HEK293 (cell line): ENCODE measurements at regions not wholly inside any gene's neighbourhood (a gene's known extent, or its start where the extent isn't known, plus 50 kb on each side); places are given as distances from the start of the nearest gene placed in this dataset.

ENCODE experiments used
- CTCF ChIA-PET: fragments of 350-600 bp; formaldehyde crosslinking; extraction: SDS; loops from one replicate; lab custom pipeline; 2021; ENCODE audit warnings: antibody characterized with exemption; lab: Yijun Ruan, JAX
- POLR2A ChIA-PET: fragments of 300-600 bp; formaldehyde crosslinking; extraction: SDS; loops from one replicate; lab custom pipeline; 2020; ENCODE audit warnings: antibody characterized with exemption, inconsistent platforms; lab: Yijun Ruan, JAX
- H3K27ac ChIP-seq: fragments of 200-500 bp; sonication (Bioruptor generic); 2 replicates; pipeline ENCODE4 v1.5.1; 2014; ENCODE audit warnings: low read depth, low read length, control low read depth, inconsistent platforms; ENCODE audit errors: extremely low read depth
- H3K36me3 ChIP-seq, 2 experiments: fragments of 200-500 bp in 1 of 2; sonication (Bioruptor generic) in 1 of 2; 1 replicate in 1 of 2; 2 replicates in 1 of 2; pipeline ENCODE4 v1.5.1; 2014 to 2017; ENCODE audit warnings: inconsistent platforms in 2 of 2, low read length in 2 of 2; ENCODE audit not compliant: control insufficient read depth in 2 of 2, insufficient read depth in 1 of 2
- H3K4me1 ChIP-seq: fragments of 200-500 bp; sonication (Bioruptor generic); 2 replicates; pipeline ENCODE4 v1.5.1; 2014; ENCODE audit warnings: mild to moderate bottlenecking, low read length, inconsistent platforms; ENCODE audit not compliant: control insufficient read depth, insufficient read depth
- H3K4me3 ChIP-seq: 2 replicates; pipeline ENCODE4 v1.5.1; 2011; ENCODE audit warnings: low read depth, mild to moderate bottlenecking, control low read depth, low read length, moderate library complexity
- H3K9me3 ChIP-seq: fragments of 200-500 bp; sonication (Bioruptor generic); 2 replicates; pipeline ENCODE4 v1.5.1; 2014; ENCODE audit warnings: low read depth, low read length, inconsistent platforms; ENCODE audit not compliant: control insufficient read depth, insufficient read depth
- GLI2 ChIP-seq: fragments of 450-650 bp; formaldehyde crosslinking; IDR thresholded peaks from 2 replicates; pipeline ENCODE4; 2017; ENCODE audit warnings: missing biosample characterization, missing genetic modification characterization, low read depth, borderline replicate concordance
- KLF7 ChIP-seq: fragments of 450-650 bp; formaldehyde crosslinking; IDR thresholded peaks from 2 replicates; pipeline ENCODE4 v1.5.1; 2016; ENCODE audit warnings: missing biosample characterization, missing genetic modification characterization, borderline replicate concordance
- MYNN ChIP-seq: fragments of 450-650 bp; formaldehyde crosslinking; IDR thresholded peaks from 2 replicates; pipeline ENCODE4 v1.5.1; 2016; ENCODE audit warnings: missing biosample characterization, missing genetic modification characterization, borderline replicate concordance
- SETDB1 ChIP-seq: IDR thresholded peaks from one replicate; pipeline ENCODE4 v1.6.1; 2017; ENCODE audit warnings: mild to moderate bottlenecking, low read length, moderate library complexity, mixed read lengths; ENCODE audit not compliant: insufficient read length
- SP3 ChIP-seq: fragments of 450-650 bp; formaldehyde crosslinking; IDR thresholded peaks from 2 replicates; pipeline ENCODE4 v1.5.1; 2016; ENCODE audit warnings: missing biosample characterization, missing genetic modification characterization
- TCF7L2 ChIP-seq: IDR thresholded peaks from 2 replicates; pipeline ENCODE4 v1.6.1; 2011; ENCODE audit warnings: low read depth, mild to moderate bottlenecking, inconsistent platforms, low read length, moderate library complexity, borderline replicate concordance
- ZBTB20 ChIP-seq: fragments of 450-650 bp; formaldehyde crosslinking; IDR thresholded peaks from 2 replicates; pipeline ENCODE4 v1.5.1; 2016; ENCODE audit warnings: missing biosample characterization, missing genetic modification characterization
- ZBTB8A ChIP-seq: fragments of 450-650 bp; formaldehyde crosslinking; IDR thresholded peaks from 2 replicates; pipeline ENCODE4 v1.5.1; 2016; ENCODE audit warnings: missing biosample characterization, missing genetic modification characterization
- ZFP37 ChIP-seq: fragments of 450-650 bp; formaldehyde crosslinking; IDR thresholded peaks from 2 replicates; pipeline ENCODE4 v1.5.1; 2016; ENCODE audit warnings: missing biosample characterization, missing genetic modification characterization
- ZNF140 ChIP-seq: fragments of 450-650 bp; formaldehyde crosslinking; IDR thresholded peaks from 2 replicates; pipeline ENCODE4 v1.5.1; 2016; ENCODE audit warnings: missing biosample characterization, missing genetic modification characterization
- ZNF157 ChIP-seq: fragments of 450-650 bp; formaldehyde crosslinking; IDR thresholded peaks from 2 replicates; pipeline ENCODE4 v1.5.1; 2016; ENCODE audit warnings: missing biosample characterization, missing genetic modification characterization
- ZNF223 ChIP-seq: fragments of 450-650 bp; formaldehyde crosslinking; IDR thresholded peaks from 2 replicates; pipeline ENCODE4 v1.5.1; 2016; ENCODE audit warnings: missing biosample characterization, missing genetic modification characterization
- ZNF366 ChIP-seq: fragments of 450-650 bp; formaldehyde crosslinking; conservative IDR thresholded peaks from 2 replicates; pipeline ENCODE4 v1.5.1; 2016; ENCODE audit warnings: missing biosample characterization, missing genetic modification characterization
- ZNF404 ChIP-seq: fragments of 450-650 bp; formaldehyde crosslinking; IDR thresholded peaks from 2 replicates; pipeline ENCODE4 v1.5.1; 2017; ENCODE audit warnings: missing biosample characterization, missing genetic modification characterization
- ZNF423 ChIP-seq: fragments of 450-650 bp; formaldehyde crosslinking; IDR thresholded peaks from 2 replicates; pipeline ENCODE4 v1.5.1; 2016; ENCODE audit warnings: missing biosample characterization, missing genetic modification characterization
- ZNF473 ChIP-seq: fragments of 450-650 bp; formaldehyde crosslinking; IDR thresholded peaks from 2 replicates; pipeline ENCODE4 v1.5.1; 2017; ENCODE audit warnings: missing biosample characterization, missing genetic modification characterization
- ZNF529 ChIP-seq: fragments of 450-650 bp; formaldehyde crosslinking; IDR thresholded peaks from 2 replicates; pipeline ENCODE4 v1.5.1; 2017; ENCODE audit warnings: missing genetic modification characterization, missing biosample characterization; ENCODE audit not compliant: insufficient replicate concordance
- ZNF544 ChIP-seq: fragments of 450-650 bp; formaldehyde crosslinking; IDR thresholded peaks from 2 replicates; pipeline ENCODE4 v1.5.0; 2017; ENCODE audit warnings: missing biosample characterization, missing genetic modification characterization
- ZNF560 ChIP-seq: fragments of 450-650 bp; formaldehyde crosslinking; IDR thresholded peaks from 2 replicates; pipeline ENCODE4 v1.5.1; 2017; ENCODE audit warnings: missing biosample characterization, missing genetic modification characterization, borderline replicate concordance
- ZNF621 ChIP-seq: fragments of 450-650 bp; formaldehyde crosslinking; IDR thresholded peaks from 2 replicates; pipeline ENCODE4 v1.5.1; 2017; ENCODE audit warnings: missing biosample characterization, missing genetic modification characterization
- ZNF670 ChIP-seq: fragments of 450-650 bp; formaldehyde crosslinking; IDR thresholded peaks from 2 replicates; pipeline ENCODE4 v1.5.1; 2016; ENCODE audit warnings: missing biosample characterization, missing genetic modification characterization, low read depth
- ZNF791 ChIP-seq: fragments of 450-650 bp; formaldehyde crosslinking; IDR thresholded peaks from 2 replicates; pipeline ENCODE4 v1.5.1; 2016; ENCODE audit warnings: missing biosample characterization, missing genetic modification characterization
- ZSCAN23 ChIP-seq: fragments of 450-650 bp; formaldehyde crosslinking; IDR thresholded peaks from 2 replicates; pipeline ENCODE4 v1.5.1; 2016; ENCODE audit warnings: missing biosample characterization, missing genetic modification characterization
- TF ChIP-seq, protein P1 (sequence below): fragments of 450-650 bp; formaldehyde crosslinking; IDR thresholded peaks from 2 replicates; pipeline ENCODE4 v1.5.1; 2016; ENCODE audit warnings: missing biosample characterization, missing genetic modification characterization
- TF ChIP-seq, protein P2 (sequence below): fragments of 450-650 bp; formaldehyde crosslinking; IDR thresholded peaks from 2 replicates; pipeline ENCODE4 v1.5.1; 2017; ENCODE audit warnings: missing biosample characterization, missing genetic modification characterization
- TF ChIP-seq, protein P3 (sequence below): fragments of 450-650 bp; formaldehyde crosslinking; IDR thresholded peaks from 2 replicates; pipeline ENCODE4 v1.5.1; 2016; ENCODE audit warnings: missing biosample characterization, missing genetic modification characterization
- TF ChIP-seq, protein P4 (sequence below): fragments of 450-650 bp; formaldehyde crosslinking; IDR thresholded peaks from 2 replicates; pipeline ENCODE4 v1.5.1; 2016; ENCODE audit warnings: missing biosample characterization, missing genetic modification characterization
- TF ChIP-seq, protein P5 (sequence below): IDR thresholded peaks from 2 replicates; pipeline ENCODE4 v1.6.1; 2011; ENCODE audit warnings: mild to moderate bottlenecking, low read depth, low read length, borderline replicate concordance

DNA sequence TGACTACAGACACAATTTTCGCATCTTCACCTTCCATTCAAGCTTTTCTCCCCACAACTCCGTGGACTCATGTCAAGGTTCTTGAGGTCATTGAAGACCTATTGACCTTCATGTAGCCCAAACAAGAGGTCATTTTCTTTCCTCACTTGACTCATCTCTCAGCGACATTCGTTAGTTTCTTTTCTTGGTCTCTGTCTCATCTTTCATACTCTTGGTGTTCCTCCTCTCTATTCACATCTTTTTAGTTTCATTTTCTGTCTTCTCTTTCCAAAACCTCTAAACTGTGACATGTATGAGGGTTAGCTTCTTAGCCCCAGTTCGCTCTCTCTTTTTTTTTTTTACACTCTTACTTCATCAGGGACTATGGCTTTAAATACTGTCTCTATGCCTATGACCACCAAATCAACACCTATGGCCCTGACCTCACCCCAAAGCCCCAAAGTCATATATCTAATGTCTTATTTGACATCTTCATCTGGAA, 128.6 kb upstream of the BACH2 start:
- Histone ChIP-seq H3K9me3 (no peaks in the 10 kb centered on the region), H3K4me3 (no peak overlapping the region), H3K36me3 (no peaks in the 10 kb centered on the region), H3K27ac (no peak overlapping the region), H3K4me1 (no peaks in the 10 kb centered on the region)
- ChIA-PET CTCF (interaction anchor here (0.6 to 2.4 kb wide), 2 partner anchors 32 to 88 kb away, joined by 4 to 10 read pairs; no protein-coding TSS in a partner anchor), POLR2A (no interaction called here)
- no peak for TF ChIP-seq ZNF366 (tag by site-specific recombination)
- no peak for TF ChIP-seq ZNF423
- TF ChIP-seq ZNF791 = no peak
- TF ChIP-seq ZBTB8A (tag by site-specific recombination) = no peak
- no peak for TF ChIP-seq ZNF560 (tag by site-specific recombination)
- TF ChIP-seq ZNF473 (tag by site-specific recombination) = no peak
- TF ChIP-seq ZSCAN23 (tag by site-specific recombination) = no peak
- TF ChIP-seq ZNF670 (tag by site-specific recombination) = no peak
- no peak for TF ChIP-seq ZBTB20
- TF ChIP-seq, protein P1, sequence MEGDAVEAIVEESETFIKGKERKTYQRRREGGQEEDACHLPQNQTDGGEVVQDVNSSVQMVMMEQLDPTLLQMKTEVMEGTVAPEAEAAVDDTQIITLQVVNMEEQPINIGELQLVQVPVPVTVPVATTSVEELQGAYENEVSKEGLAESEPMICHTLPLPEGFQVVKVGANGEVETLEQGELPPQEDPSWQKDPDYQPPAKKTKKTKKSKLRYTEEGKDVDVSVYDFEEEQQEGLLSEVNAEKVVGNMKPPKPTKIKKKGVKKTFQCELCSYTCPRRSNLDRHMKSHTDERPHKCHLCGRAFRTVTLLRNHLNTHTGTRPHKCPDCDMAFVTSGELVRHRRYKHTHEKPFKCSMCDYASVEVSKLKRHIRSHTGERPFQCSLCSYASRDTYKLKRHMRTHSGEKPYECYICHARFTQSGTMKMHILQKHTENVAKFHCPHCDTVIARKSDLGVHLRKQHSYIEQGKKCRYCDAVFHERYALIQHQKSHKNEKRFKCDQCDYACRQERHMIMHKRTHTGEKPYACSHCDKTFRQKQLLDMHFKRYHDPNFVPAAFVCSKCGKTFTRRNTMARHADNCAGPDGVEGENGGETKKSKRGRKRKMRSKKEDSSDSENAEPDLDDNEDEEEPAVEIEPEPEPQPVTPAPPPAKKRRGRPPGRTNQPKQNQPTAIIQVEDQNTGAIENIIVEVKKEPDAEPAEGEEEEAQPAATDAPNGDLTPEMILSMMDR = no peak
- TF ChIP-seq ZNF157 (tag by site-specific recombination) = no peak
- TF ChIP-seq, protein P2, sequence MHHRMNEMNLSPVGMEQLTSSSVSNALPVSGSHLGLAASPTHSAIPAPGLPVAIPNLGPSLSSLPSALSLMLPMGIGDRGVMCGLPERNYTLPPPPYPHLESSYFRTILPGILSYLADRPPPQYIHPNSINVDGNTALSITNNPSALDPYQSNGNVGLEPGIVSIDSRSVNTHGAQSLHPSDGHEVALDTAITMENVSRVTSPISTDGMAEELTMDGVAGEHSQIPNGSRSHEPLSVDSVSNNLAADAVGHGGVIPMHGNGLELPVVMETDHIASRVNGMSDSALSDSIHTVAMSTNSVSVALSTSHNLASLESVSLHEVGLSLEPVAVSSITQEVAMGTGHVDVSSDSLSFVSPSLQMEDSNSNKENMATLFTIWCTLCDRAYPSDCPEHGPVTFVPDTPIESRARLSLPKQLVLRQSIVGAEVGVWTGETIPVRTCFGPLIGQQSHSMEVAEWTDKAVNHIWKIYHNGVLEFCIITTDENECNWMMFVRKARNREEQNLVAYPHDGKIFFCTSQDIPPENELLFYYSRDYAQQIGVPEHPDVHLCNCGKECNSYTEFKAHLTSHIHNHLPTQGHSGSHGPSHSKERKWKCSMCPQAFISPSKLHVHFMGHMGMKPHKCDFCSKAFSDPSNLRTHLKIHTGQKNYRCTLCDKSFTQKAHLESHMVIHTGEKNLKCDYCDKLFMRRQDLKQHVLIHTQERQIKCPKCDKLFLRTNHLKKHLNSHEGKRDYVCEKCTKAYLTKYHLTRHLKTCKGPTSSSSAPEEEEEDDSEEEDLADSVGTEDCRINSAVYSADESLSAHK (tag by site-specific recombination) = no peak
- TF ChIP-seq SP3 = no peak
- no peak for TF ChIP-seq ZFP37 (tag by site-specific recombination)
- TF ChIP-seq, protein P3, sequence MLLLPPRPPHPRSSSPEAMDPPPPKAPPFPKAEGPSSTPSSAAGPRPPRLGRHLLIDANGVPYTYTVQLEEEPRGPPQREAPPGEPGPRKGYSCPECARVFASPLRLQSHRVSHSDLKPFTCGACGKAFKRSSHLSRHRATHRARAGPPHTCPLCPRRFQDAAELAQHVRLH (tag by site-specific recombination) = no peak
- TF ChIP-seq ZNF529 (tag by site-specific recombination) = no peak

- Histone ChIP-seq H3K36me3 (no peaks in the 10 kb centered on the region), H3K4me3 (no peak overlapping the region), H3K4me1 (no peaks in the 10 kb centered on the region), H3K9me3 (no peaks in the 10 kb centered on the region), H3K27ac (no peak overlapping the region)
- ChIA-PET CTCF (interaction anchor here (0.6 to 2.4 kb wide), 6 partner anchors 9 to 104 kb away, joined by 3 to 10 read pairs (median 4); no protein-coding TSS in a partner anchor), POLR2A (no interaction called here)
- TF ChIP-seq KLF7 = no peak
- no peak for TF ChIP-seq GLI2 (tag by site-specific recombination)
- TF ChIP-seq ZNF404 (tag by site-specific recombination) = no peak
- TF ChIP-seq ZNF544 (tag by site-specific recombination) = no peak
- TF ChIP-seq, protein P4, sequence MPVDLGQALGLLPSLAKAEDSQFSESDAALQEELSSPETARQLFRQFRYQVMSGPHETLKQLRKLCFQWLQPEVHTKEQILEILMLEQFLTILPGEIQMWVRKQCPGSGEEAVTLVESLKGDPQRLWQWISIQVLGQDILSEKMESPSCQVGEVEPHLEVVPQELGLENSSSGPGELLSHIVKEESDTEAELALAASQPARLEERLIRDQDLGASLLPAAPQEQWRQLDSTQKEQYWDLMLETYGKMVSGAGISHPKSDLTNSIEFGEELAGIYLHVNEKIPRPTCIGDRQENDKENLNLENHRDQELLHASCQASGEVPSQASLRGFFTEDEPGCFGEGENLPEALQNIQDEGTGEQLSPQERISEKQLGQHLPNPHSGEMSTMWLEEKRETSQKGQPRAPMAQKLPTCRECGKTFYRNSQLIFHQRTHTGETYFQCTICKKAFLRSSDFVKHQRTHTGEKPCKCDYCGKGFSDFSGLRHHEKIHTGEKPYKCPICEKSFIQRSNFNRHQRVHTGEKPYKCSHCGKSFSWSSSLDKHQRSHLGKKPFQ (tag by site-specific recombination) = no peak
- no peak for TF ChIP-seq ZNF223
- TF ChIP-seq, protein P5, sequence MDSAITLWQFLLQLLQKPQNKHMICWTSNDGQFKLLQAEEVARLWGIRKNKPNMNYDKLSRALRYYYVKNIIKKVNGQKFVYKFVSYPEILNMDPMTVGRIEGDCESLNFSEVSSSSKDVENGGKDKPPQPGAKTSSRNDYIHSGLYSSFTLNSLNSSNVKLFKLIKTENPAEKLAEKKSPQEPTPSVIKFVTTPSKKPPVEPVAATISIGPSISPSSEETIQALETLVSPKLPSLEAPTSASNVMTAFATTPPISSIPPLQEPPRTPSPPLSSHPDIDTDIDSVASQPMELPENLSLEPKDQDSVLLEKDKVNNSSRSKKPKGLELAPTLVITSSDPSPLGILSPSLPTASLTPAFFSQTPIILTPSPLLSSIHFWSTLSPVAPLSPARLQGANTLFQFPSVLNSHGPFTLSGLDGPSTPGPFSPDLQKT = no peak
- no peak for TF ChIP-seq ZNF140 (tag by site-specific recombination)
- no peak for TF ChIP-seq ZNF529 (tag by site-specific recombination)
- no peak for TF ChIP-seq SETDB1
- no peak for TF ChIP-seq MYNN (tag by site-specific recombination)
- TF ChIP-seq ZNF621 = no peak
- TF ChIP-seq TCF7L2 = no peak
These were observed 127.9 kb upstream of the BACH2 start for GRCh38 chr6:90424580-90424979.
